ENCODE measurements at regions not wholly inside any gene's neighbourhood (a gene's known extent, or its start where the extent isn't known, plus 50 kb on each side); places are given as distances from the start of the nearest gene placed in this dataset.

- TF ChIP-seq, protein P1, sequence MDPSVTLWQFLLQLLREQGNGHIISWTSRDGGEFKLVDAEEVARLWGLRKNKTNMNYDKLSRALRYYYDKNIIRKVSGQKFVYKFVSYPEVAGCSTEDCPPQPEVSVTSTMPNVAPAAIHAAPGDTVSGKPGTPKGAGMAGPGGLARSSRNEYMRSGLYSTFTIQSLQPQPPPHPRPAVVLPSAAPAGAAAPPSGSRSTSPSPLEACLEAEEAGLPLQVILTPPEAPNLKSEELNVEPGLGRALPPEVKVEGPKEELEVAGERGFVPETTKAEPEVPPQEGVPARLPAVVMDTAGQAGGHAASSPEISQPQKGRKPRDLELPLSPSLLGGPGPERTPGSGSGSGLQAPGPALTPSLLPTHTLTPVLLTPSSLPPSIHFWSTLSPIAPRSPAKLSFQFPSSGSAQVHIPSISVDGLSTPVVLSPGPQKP (IDR thresholded peaks at IDR 0.05; ENCODE audit: low read depth, low read length) = no peak
- TF ChIP-seq POLR2AphosphoS5 (IDR thresholded peaks at IDR 0.05; ENCODE audit: low read length) = no peak
Observed at GRCh38 chr18:7514796-7515440, 52.2 kb upstream of the PTPRM start (continued).

GRCh38 chr18:7516266-7517117, 50.6 kb upstream of the PTPRM start:
- SMC1A ChIA-PET (ENCODE audit: uncharacterized antibody, unreplicated experiment) = no interaction called here
- H3K27me3 ChIP-seq (replicated peaks in 1 of 2; ENCODE audit: control insufficient read depth in 2 of 2, insufficient read depth in 2 of 2, low read length in 1 of 2) = no peaks in the 10 kb centered on the region
- WGBS (ENCODE audit: insufficient coverage, insufficient replicate concordance, low lambda C conversion rate, missing lambda C conversion rate) = 14% methylated on average over 9 of the region's 9 CpGs
- H3K79me2 ChIP-seq (ENCODE audit: control insufficient read depth, insufficient read depth, low read length) = no peaks in the 10 kb centered on the region
- TF ChIP-seq SUZ12 (IDR thresholded peaks at IDR 0.05; ENCODE audit: unreplicated experiment) = no peak
- TF ChIP-seq RBBP5 (conservative IDR thresholded peaks at IDR 0.05) = no peak
- no peak for TF ChIP-seq ASH2L (IDR thresholded peaks at IDR 0.05; ENCODE audit: borderline replicate concordance, low read depth)
- TF ChIP-seq KLF5 (IDR thresholded peaks at IDR 0.05; ENCODE audit: partially characterized antibody) = no peak
- TF ChIP-seq, protein P2, sequence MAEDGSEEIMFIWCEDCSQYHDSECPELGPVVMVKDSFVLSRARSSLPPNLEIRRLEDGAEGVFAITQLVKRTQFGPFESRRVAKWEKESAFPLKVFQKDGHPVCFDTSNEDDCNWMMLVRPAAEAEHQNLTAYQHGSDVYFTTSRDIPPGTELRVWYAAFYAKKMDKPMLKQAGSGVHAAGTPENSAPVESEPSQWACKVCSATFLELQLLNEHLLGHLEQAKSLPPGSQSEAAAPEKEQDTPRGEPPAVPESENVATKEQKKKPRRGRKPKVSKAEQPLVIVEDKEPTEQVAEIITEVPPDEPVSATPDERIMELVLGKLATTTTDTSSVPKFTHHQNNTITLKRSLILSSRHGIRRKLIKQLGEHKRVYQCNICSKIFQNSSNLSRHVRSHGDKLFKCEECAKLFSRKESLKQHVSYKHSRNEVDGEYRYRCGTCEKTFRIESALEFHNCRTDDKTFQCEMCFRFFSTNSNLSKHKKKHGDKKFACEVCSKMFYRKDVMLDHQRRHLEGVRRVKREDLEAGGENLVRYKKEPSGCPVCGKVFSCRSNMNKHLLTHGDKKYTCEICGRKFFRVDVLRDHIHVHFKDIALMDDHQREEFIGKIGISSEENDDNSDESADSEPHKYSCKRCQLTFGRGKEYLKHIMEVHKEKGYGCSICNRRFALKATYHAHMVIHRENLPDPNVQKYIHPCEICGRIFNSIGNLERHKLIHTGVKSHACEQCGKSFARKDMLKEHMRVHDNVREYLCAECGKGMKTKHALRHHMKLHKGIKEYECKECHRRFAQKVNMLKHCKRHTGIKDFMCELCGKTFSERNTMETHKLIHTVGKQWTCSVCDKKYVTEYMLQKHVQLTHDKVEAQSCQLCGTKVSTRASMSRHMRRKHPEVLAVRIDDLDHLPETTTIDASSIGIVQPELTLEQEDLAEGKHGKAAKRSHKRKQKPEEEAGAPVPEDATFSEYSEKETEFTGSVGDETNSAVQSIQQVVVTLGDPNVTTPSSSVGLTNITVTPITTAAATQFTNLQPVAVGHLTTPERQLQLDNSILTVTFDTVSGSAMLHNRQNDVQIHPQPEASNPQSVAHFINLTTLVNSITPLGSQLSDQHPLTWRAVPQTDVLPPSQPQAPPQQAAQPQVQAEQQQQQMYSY (CRISPR knock-in tag; IDR thresholded peaks at IDR 0.05) = no peak
- TF ChIP-seq CHD2 (IDR thresholded peaks at IDR 0.05; ENCODE audit: borderline replicate concordance, low read depth, low read length) = no peak
- TF ChIP-seq IRF4 (IDR thresholded peaks at IDR 0.05; ENCODE audit: low read depth, low read length) = no peak
- TF ChIP-seq ATF7 (IDR thresholded peaks at IDR 0.05; ENCODE audit: low read depth) = no peak
- TF ChIP-seq GATAD2B (conservative IDR thresholded peaks at IDR 0.05; ENCODE audit: low read depth) = no peak
- TF ChIP-seq, protein P3, sequence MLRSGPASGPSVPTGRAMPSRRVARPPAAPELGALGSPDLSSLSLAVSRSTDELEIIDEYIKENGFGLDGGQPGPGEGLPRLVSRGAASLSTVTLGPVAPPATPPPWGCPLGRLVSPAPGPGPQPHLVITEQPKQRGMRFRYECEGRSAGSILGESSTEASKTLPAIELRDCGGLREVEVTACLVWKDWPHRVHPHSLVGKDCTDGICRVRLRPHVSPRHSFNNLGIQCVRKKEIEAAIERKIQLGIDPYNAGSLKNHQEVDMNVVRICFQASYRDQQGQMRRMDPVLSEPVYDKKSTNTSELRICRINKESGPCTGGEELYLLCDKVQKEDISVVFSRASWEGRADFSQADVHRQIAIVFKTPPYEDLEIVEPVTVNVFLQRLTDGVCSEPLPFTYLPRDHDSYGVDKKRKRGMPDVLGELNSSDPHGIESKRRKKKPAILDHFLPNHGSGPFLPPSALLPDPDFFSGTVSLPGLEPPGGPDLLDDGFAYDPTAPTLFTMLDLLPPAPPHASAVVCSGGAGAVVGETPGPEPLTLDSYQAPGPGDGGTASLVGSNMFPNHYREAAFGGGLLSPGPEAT (IDR thresholded peaks at IDR 0.05; ENCODE audit: low read depth) = no peak
- no peak for TF ChIP-seq MEF2A (IDR thresholded peaks at IDR 0.05; ENCODE audit: insufficient read depth, low read depth, low read length)
- no peak for TF ChIP-seq MEF2B (IDR thresholded peaks at IDR 0.05; ENCODE audit: partially characterized antibody, poor library complexity, severe bottlenecking)
- no peaks in the 10 kb centered on the region for H3K36me3 ChIP-seq (ENCODE audit: control insufficient read depth in 2 of 2, insufficient read depth in 2 of 2, low read length in 1 of 2)
- intact Hi-C loops (cut with micrococcal nuclease; ENCODE audit: unreplicated experiment) (no loop called here), in situ Hi-C loops (cut with MboI) (no loop called here)
- DNase-seq (ENCODE audit: low read depth, low spot score) (no peak), FAIRE-seq (no peak), ATAC-seq (no peak)
- no peaks in the 10 kb centered on the region for H3K9me3 ChIP-seq (replicated peaks; ENCODE audit: control insufficient read depth, insufficient read depth, low read length)
- H3K4me1 ChIP-seq (ENCODE audit: control insufficient read depth, insufficient read depth, low read length) = no peaks in the 10 kb centered on the region
- H3K4me2 ChIP-seq (ENCODE audit: control insufficient read depth, insufficient read depth) = no peak overlapping the region
- BruUV-seq (replicated peaks) = no TSS peak
- H4K20me1 ChIP-seq (ENCODE audit: control insufficient read depth, insufficient read depth) = no peaks in the 10 kb centered on the region
- H3K27ac ChIP-seq (ENCODE audit: control insufficient read depth, insufficient read depth) = no peak overlapping the region
- RAD21 ChIA-PET (ENCODE audit: unreplicated experiment) = no interaction called here
- no peak overlapping the region for H3K4me3 ChIP-seq
- H2AFZ ChIP-seq (ENCODE audit: control insufficient read depth, low read depth, low read length) = no peak overlapping the region
- no peak overlapping the region for H3K9ac ChIP-seq (ENCODE audit: control insufficient read depth, insufficient read depth, low read length)
- POLR2A ChIA-PET = no interaction called here
- CTCF ChIA-PET = no interaction called here
